IPS-18a (cell line): ENCODE measurements at regions not wholly inside any gene's neighbourhood (a gene's known extent, or its start where the extent isn't known, plus 50 kb on each side); places are given as distances from the start of the nearest gene placed in this dataset.

Source experiments
- H3K27ac ChIP-seq: one replicate; pipeline ENCODE4 v1.5.1; 2013; ENCODE audit warnings: low read length
- H3K27me3 ChIP-seq: one replicate; pipeline ENCODE4 v1.6.1; 2013; ENCODE audit warnings: mild to moderate bottlenecking, low read length; ENCODE audit not compliant: control insufficient read depth, insufficient read depth
- H3K36me3 ChIP-seq: one replicate; pipeline ENCODE4 v1.6.1; 2013; ENCODE audit warnings: low read depth, low read length; ENCODE audit not compliant: control insufficient read depth
- H3K4me1 ChIP-seq: one replicate; pipeline ENCODE4 v1.6.1; 2013; ENCODE audit warnings: low read depth, low read length; ENCODE audit not compliant: control insufficient read depth
- H3K4me3 ChIP-seq: one replicate; pipeline ENCODE4 v1.5.1; 2013; ENCODE audit warnings: low read length
- H3K9ac ChIP-seq: one replicate; pipeline ENCODE4 v1.6.1; 2013; ENCODE audit warnings: mild to moderate bottlenecking, low read length, moderate library complexity
- H3K9me3 ChIP-seq: one replicate; pipeline ENCODE4 v1.6.1; 2013; ENCODE audit warnings: low read depth, low read length; ENCODE audit not compliant: control insufficient read depth

DNA sequence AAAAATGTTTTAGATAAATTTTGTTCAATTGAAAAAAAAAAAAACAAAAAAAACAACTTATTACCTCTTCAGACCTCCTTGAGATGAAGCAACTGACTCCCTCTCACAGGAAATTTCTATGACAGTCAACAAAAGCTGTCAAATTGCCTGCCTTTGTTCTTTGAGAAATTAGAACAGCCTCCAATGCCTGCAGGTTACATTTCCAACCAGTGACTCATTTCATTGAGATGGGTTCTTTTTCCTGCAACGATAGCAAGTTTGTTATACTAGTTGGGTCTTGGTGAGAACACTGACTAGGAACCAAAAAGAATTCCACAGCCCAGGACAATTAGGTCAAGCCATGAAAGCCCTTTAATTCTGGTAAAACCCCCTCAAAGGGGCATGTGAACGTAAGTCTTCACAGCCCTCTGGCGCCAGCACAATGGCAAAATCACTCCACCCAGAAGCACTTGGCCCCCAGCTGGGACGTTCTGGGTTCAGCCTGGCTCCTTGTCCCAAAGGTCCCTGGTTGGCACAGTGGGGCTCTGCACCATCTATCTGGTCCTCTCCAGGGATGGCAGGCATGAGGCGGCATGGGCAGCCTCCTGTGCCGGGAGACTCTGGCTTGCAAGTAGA lies 87.0 kb downstream of the SPP2 start:
- no peaks in the 10 kb centered on the region for H3K9me3 ChIP-seq
- H3K27me3 ChIP-seq, result no peaks in the 10 kb centered on the region
- no peak overlapping the region for H3K4me3 ChIP-seq
- H3K4me1 ChIP-seq, result peaks cover 4% of the 10 kb centered on the region
- H3K9ac ChIP-seq, result no peak overlapping the region
- H3K36me3 ChIP-seq, result no peaks in the 10 kb centered on the region
- H3K27ac ChIP-seq, result no peak overlapping the region

DNA sequence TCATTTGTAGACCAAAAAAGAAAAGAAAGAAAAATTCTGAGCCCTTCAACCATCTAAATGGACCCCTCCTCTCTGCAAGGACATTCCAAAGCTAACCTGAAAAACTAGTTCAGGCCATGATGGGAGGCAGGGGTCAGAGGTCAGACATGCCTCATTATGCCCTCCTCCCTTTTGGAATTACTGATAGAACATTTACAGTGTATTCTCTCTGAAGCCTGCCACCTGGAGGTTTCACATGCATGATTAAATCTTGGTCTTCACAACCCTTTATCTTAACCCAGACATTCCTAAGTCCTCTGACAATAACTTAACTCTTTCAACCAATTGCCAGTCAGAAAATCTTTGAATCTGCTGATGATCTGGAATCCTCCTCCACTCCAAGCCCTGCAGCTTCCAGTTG lies 86.0 kb downstream of the SPP2 start:
- H3K27ac ChIP-seq, result no peak overlapping the region
- no peak overlapping the region for H3K9ac ChIP-seq
- H3K9me3 ChIP-seq, result no peaks in the 10 kb centered on the region
- no peaks in the 10 kb centered on the region for H3K27me3 ChIP-seq
- peaks cover 4% of the 10 kb centered on the region for H3K4me1 ChIP-seq
- H3K36me3 ChIP-seq, result no peaks in the 10 kb centered on the region
- H3K4me3 ChIP-seq, result no peak overlapping the region

DNA sequence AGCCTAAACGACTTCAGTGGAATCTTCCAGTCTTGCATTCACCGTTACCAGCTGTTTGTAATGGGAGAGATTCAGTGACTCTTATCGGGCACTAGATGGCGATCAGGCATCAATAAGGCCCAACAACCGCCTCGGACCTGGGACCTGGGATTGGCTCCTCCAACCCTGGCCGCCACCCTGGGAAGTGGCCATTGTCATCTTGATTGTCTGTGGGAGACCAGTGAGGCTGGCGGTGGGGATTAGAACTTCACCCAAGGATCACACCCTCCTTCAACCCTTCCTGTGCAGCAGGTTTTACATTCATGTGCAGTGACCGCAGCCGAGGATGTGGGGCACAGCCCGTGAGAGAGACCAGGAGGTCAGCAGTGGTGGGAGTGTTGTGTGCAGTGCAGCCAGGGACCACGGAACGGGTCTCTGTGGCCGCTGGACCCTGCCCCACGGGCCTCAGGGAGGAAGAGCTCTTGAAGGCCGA lies 85.3 kb downstream of the SPP2 start:
- H3K4me1 ChIP-seq, result peaks cover 4% of the 10 kb centered on the region
- no peaks in the 10 kb centered on the region for H3K27me3 ChIP-seq
- no peak overlapping the region for H3K9ac ChIP-seq
- H3K36me3 ChIP-seq, result no peaks in the 10 kb centered on the region
- no peaks in the 10 kb centered on the region for H3K9me3 ChIP-seq
- no peak overlapping the region for H3K4me3 ChIP-seq
- H3K27ac ChIP-seq, result no peak overlapping the region

DNA sequence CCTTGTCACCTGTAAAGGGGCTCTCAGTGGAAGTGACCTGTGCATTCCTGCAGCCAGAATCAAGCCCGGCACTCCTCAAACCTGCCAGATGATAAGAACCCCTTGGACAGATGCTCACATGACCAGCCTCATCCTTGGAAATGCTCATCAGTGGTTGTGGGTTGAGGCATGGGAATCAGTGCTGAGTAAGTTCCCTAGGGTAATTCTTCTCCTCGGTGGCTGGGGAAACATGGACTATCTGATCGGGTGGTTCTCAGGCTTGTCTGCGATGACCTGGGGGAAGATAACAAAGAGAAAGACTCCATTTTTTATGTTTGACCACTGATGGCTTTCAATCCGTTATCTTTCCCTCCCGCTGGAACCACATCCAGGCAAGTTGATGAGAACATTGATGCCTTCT lies 84.0 kb downstream of the SPP2 start:
- H3K4me3 ChIP-seq, result no peak overlapping the region
- no peaks in the 10 kb centered on the region for H3K9me3 ChIP-seq
- no peaks in the 10 kb centered on the region for H3K27me3 ChIP-seq
- H3K36me3 ChIP-seq, result no peaks in the 10 kb centered on the region
- no peak overlapping the region for H3K9ac ChIP-seq
- H3K27ac ChIP-seq, result no peak overlapping the region
- peaks cover 4% of the 10 kb centered on the region for H3K4me1 ChIP-seq

DNA sequence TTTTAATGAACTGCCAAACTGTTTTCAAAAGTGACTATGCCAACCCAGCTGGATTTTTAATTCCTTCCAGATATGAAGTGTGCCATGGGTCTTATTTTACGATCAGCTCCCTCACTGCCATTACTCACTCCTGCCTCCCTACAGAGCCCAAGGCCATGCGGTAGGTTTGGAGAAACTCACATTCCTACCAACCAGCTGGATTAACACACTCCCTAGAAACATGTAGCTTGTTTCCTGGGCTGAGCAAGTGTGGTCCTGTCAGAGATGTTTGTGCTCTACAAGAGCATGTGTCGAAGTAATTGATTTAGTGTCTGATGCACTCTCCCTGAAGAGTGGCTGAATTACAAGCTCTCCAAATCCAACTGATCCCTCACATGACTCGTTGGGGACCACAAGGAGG lies 82.5 kb downstream of the SPP2 start:
- H3K4me3 ChIP-seq, result no peak overlapping the region
- H3K27ac ChIP-seq, result no peak overlapping the region
- H3K27me3 ChIP-seq, result no peaks in the 10 kb centered on the region
- no peaks in the 10 kb centered on the region for H3K36me3 ChIP-seq
- H3K4me1 ChIP-seq, result peaks cover 4% of the 10 kb centered on the region
- no peak overlapping the region for H3K9ac ChIP-seq
- H3K9me3 ChIP-seq, result no peaks in the 10 kb centered on the region

GRCh38 chr2:234130777-234131181 lies 80.3 kb downstream of the SPP2 start:
- Histone ChIP-seq H3K4me3 (no peak overlapping the region), H3K9me3 (no peaks in the 10 kb centered on the region), H3K4me1 (peaks cover 4% of the 10 kb centered on the region), H3K27me3 (no peaks in the 10 kb centered on the region), H3K9ac (no peak overlapping the region), H3K36me3 (no peaks in the 10 kb centered on the region), H3K27ac (no peak overlapping the region)

GRCh38 chr2:234128606-234129005 lies 78.1 kb downstream of the SPP2 start:
- H3K27me3 ChIP-seq, result no peaks in the 10 kb centered on the region
- H3K9me3 ChIP-seq, result no peaks in the 10 kb centered on the region
- H3K27ac ChIP-seq, result no peak overlapping the region
- no peak overlapping the region for H3K4me3 ChIP-seq
- H3K4me1 ChIP-seq, result peaks cover 6% of the 10 kb centered on the region
- H3K36me3 ChIP-seq, result no peaks in the 10 kb centered on the region
- H3K9ac ChIP-seq, result no peak overlapping the region
